Memory B cell (primary cell): ENCODE measurements at regions not wholly inside any gene's neighbourhood (a gene's known extent, or its start where the extent isn't known, plus 50 kb on each side); places are given as distances from the start of the nearest gene placed in this dataset.

ENCODE experiments used
- ATAC-seq: fragments of 150-1000 bp; cut with Tn5 transposase; 2 replicates; pipeline ENCODE4 v1.10.0; 2021; ENCODE audit warnings: low read depth, mild to moderate bottlenecking, moderate library complexity
- DNase-seq, 2 donors: peaks; one replicate each; pipeline ENCODE4 v3.0.0; 2022; ENCODE audit warnings: low spot score in 2 of 2
- H3K27ac Mint-ChIP-seq: one replicate; pipeline ENCODE4 v1.8.0; 2022; ENCODE audit warnings: mild to moderate bottlenecking, moderate library complexity, mixed read lengths
- H3K27me3 Mint-ChIP-seq: one replicate; pipeline ENCODE4 v1.8.0; 2022; ENCODE audit warnings: mixed read lengths
- H3K36me3 Mint-ChIP-seq: one replicate; pipeline ENCODE4 v1.8.0; 2022; ENCODE audit warnings: mild to moderate bottlenecking, mixed read lengths
- H3K4me1 Mint-ChIP-seq: one replicate; pipeline ENCODE4 v1.8.0; 2022; ENCODE audit warnings: mixed read lengths
- H3K4me3 Mint-ChIP-seq: one replicate; pipeline ENCODE4 v1.8.0; 2022; ENCODE audit warnings: mild to moderate bottlenecking, moderate library complexity, mixed read lengths
- H3K9me3 Mint-ChIP-seq: one replicate; pipeline ENCODE4 v1.8.0; 2022; ENCODE audit warnings: mixed read lengths

DNA sequence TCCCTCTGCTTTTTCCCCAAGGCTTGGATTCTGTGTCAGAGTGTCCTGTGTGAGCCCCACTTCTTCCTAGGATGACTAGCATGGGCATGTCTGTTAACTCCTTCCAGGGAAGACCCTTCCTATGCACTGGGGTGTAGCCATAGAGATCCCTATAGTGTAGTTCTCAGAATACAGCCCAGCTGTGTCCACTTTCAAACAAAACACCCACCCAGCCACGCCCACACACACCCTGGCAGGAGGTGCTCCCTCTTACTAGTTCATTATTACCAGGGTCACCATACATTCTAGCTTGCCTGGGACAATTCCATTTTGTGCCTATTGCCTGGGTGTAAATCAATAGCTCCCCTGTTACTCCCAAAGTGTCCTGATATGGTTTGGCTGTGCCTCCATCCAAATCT, 195.6 kb downstream of the MYCN start:
- ATAC-seq (no peak), DNase-seq (no peak)
- Mint-ChIP-seq H3K27ac (no peak overlapping the region), H3K9me3 (peaks cover 4% of the 10 kb centered on the region), H3K36me3 (no peaks in the 10 kb centered on the region), H3K27me3 (peaks cover 7% of the 10 kb centered on the region), H3K4me3 (no peak overlapping the region), H3K4me1 (no peaks in the 10 kb centered on the region)

DNA sequence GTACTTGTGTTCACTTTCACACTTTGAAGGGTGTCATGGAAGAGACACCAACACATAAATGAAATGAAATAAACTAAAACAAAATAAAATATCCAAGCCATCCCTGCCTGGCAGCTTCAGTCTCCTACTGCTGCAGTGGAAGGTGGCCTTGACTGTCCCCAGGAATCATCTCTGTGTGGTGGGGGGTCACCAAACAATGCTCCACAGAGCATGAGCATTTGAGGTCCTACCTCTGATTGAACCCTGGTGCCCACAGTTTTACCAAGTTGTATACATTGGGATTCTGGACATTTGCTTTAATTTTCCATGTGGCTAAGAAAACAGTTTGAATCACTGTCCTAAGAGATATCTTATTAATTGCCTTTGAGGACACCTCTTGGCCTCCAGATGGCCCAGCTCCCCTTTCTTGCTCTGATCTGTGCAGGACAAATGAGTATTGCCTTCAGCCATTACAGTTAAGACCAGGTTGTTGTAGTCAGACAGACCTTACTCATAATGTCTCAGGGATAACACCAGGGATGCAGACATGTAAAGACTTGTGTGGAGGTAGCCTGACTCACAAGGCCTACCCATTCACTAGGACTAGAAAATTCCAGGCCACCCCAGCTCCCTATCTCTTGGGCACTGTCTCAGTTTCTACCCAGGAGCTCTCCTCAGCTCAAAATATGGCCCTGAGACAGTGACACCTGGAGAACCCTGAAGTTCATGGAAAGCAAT, 195.0 kb downstream of the MYCN start:
- no peaks in the 10 kb centered on the region for H3K36me3 Mint-ChIP-seq
- no peak for ATAC-seq
- no peak for DNase-seq
- H3K27ac Mint-ChIP-seq = no peak overlapping the region
- no peak overlapping the region for H3K4me3 Mint-ChIP-seq
- peaks cover 7% of the 10 kb centered on the region for H3K27me3 Mint-ChIP-seq
- peaks cover 4% of the 10 kb centered on the region for H3K9me3 Mint-ChIP-seq
- H3K4me1 Mint-ChIP-seq = no peaks in the 10 kb centered on the region

DNA sequence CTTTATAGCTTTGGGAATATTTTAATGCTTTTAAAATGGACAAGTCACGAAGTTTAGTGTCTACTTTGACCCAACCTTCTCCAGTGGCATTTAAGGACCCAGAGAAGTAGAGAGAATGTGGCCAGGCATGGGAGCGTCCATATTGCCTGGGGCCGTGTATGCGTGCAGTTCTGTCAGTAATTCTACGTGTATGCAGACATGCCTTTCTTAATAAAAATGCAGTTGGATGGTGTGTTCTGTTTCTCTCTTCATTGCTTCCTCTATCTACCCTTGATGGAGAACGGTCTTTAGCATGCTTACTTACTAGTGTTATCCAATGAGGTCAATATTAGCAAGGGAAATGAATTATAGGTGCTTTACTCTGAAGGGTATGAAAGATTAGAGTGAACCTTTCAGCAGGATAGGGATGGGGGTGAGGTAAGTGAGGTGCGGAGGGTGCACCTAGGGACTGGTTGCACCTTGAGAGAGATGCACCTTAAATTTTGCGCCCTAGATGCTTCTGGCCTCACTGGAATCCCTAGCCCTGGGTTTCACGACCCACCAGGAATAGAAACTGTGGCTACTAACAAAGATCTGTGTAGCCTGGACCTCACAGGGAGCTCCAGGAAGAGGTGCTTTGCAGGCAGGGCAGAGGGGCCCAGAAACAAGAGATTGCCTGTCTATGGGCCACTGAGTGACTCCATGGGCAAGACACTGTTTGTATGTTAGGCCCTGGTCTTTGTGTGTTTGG, 194.3 kb downstream of the MYCN start:
- no peaks in the 10 kb centered on the region for H3K36me3 Mint-ChIP-seq
- peaks cover 4% of the 10 kb centered on the region for H3K9me3 Mint-ChIP-seq
- ATAC-seq = no peak
- H3K4me3 Mint-ChIP-seq = no peak overlapping the region
- no peak for DNase-seq
- H3K27me3 Mint-ChIP-seq = peaks cover 7% of the 10 kb centered on the region
- H3K27ac Mint-ChIP-seq = no peak overlapping the region
- no peaks in the 10 kb centered on the region for H3K4me1 Mint-ChIP-seq

GRCh38 chr2:16130906-16131400, 190.6 kb downstream of the MYCN start:
- Mint-ChIP-seq H3K36me3 (no peaks in the 10 kb centered on the region), H3K4me1 (no peaks in the 10 kb centered on the region), H3K27ac (no peak overlapping the region), H3K4me3 (no peak overlapping the region), H3K9me3 (peaks cover 1% of the 10 kb centered on the region), H3K27me3 (peaks cover 1% of the 10 kb centered on the region)
- DNase-seq = no peak
- no peak for ATAC-seq

GRCh38 chr2:16130541-16130880, 190.2 kb downstream of the MYCN start:
- no peak overlapping the region for H3K27ac Mint-ChIP-seq
- no peak for DNase-seq
- H3K4me3 Mint-ChIP-seq = no peak overlapping the region
- no peaks in the 10 kb centered on the region for H3K36me3 Mint-ChIP-seq
- no peaks in the 10 kb centered on the region for H3K4me1 Mint-ChIP-seq
- peaks cover 1% of the 10 kb centered on the region for H3K9me3 Mint-ChIP-seq
- peaks cover 1% of the 10 kb centered on the region for H3K27me3 Mint-ChIP-seq
- no peak for ATAC-seq

GRCh38 chr2:16129716-16130540, 189.6 kb downstream of the MYCN start:
- Mint-ChIP-seq H3K27me3 (peaks cover 1% of the 10 kb centered on the region), H3K4me3 (no peak overlapping the region), H3K27ac (no peak overlapping the region), H3K36me3 (no peaks in the 10 kb centered on the region), H3K4me1 (no peaks in the 10 kb centered on the region), H3K9me3 (peaks cover 1% of the 10 kb centered on the region)
- DNase-seq (no peak), ATAC-seq (no peak)

GRCh38 chr2:16128746-16129610, 188.6 kb downstream of the MYCN start:
- Mint-ChIP-seq H3K4me3 (no peak overlapping the region), H3K27me3 (peaks cover 1% of the 10 kb centered on the region), H3K4me1 (no peaks in the 10 kb centered on the region), H3K9me3 (peaks cover 1% of the 10 kb centered on the region), H3K27ac (no peak overlapping the region), H3K36me3 (no peaks in the 10 kb centered on the region)
- no peak for ATAC-seq
- no peak for DNase-seq

DNA sequence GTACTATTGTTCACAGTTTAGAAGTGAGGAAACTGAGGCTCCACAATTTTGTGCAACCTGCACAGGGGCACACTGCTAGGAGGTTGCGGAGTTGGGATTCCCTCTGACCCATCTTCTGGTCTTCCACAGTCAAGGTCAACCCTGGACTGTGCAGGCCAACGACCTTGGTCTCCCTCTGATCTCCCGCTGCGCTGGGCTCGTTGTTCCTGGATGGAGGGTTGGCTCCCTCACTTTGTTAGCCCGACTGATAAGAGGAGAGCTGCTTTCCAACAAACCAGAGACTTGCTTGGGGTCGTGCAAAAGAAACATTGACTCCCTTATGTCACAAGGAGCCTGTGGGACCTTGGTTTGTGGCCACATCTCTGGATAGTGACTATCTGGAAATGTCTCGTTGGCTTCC, 187.6 kb downstream of the MYCN start:
- ATAC-seq (no peak), DNase-seq (no peak)
- no peaks in the 10 kb centered on the region for H3K4me1 Mint-ChIP-seq
- H3K27me3 Mint-ChIP-seq = peaks cover 1% of the 10 kb centered on the region
- no peak overlapping the region for H3K27ac Mint-ChIP-seq
- no peaks in the 10 kb centered on the region for H3K36me3 Mint-ChIP-seq
- peaks cover 1% of the 10 kb centered on the region for H3K9me3 Mint-ChIP-seq
- H3K4me3 Mint-ChIP-seq = no peak overlapping the region

GRCh38 chr2:16127276-16127940, 187.1 kb downstream of the MYCN start:
- Mint-ChIP-seq H3K36me3 (no peaks in the 10 kb centered on the region), H3K4me3 (no peak overlapping the region), H3K4me1 (no peaks in the 10 kb centered on the region), H3K27me3 (peaks cover 1% of the 10 kb centered on the region), H3K27ac (no peak overlapping the region), H3K9me3 (peaks cover 1% of the 10 kb centered on the region)
- ATAC-seq (no peak), DNase-seq (no peak)

GRCh38 chr2:16126517-16127275, 186.3 kb downstream of the MYCN start:
- ATAC-seq (no peak), DNase-seq (no peak)
- Mint-ChIP-seq H3K4me3 (no peak overlapping the region), H3K27ac (no peak overlapping the region), H3K4me1 (no peaks in the 10 kb centered on the region), H3K36me3 (no peaks in the 10 kb centered on the region), H3K27me3 (peaks cover 1% of the 10 kb centered on the region), H3K9me3 (peaks cover 1% of the 10 kb centered on the region)

DNA sequence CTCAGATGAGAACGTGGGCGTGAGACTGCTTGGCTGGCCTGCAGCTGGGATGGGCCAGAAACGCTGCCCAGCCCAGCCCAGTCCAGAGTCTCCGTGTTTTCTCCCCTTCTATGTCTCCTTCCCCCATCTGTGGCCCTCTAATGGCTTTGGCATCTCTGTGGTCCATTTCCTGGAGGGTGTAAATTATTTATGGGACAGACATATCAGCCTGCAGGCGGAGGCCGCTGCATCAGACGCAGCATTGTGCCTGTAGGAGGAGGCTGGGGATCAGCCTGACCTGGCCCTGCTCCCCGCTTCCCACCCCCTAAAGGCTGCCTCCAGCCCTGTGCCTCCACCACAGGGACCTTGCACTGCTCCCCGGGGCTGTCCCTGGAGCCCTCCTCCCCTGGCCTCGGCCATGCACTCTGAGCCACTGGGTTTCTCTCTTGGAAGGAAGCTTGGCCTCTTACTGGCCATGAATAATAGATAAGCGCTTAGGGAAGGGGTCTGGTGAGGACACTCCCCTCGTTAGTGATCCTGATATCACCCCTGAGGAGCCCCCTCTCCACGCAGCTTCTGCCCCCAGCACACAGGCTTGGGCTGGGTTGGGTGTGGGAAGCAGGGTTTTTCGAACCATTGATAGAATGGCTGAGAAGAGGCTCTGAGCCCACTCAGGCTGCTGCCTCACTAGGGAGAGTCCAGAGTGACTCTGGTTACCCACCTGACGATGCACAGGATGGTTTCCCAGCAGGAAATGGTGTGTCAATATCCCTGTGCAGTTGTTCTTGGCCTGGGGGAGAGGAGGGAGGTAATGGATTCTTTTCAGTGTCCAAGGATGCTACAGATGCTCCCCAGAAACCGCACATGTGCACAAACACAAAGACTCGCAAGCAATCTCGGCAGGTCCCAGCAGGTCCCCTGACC, 185.5 kb downstream of the MYCN start:
- ATAC-seq (no peak), DNase-seq (no peak)
- no peaks in the 10 kb centered on the region for H3K9me3 Mint-ChIP-seq
- H3K4me1 Mint-ChIP-seq = no peaks in the 10 kb centered on the region
- H3K36me3 Mint-ChIP-seq = no peaks in the 10 kb centered on the region
- H3K27ac Mint-ChIP-seq = no peak overlapping the region
- H3K4me3 Mint-ChIP-seq = no peak overlapping the region
- H3K27me3 Mint-ChIP-seq = no peaks in the 10 kb centered on the region
